GM12878 (cell line): ENCODE measurements at regions not wholly inside any gene's neighbourhood (a gene's known extent, or its start where the extent isn't known, plus 50 kb on each side); places are given as distances from the start of the nearest gene placed in this dataset.

Source experiments
- ASH2L ChIP-seq: fragments of 300-600, 200-600 bp; sonication (generic); IDR thresholded peaks from 2 replicates; pipeline ENCODE4 v1.6.1; 2017; ENCODE audit warnings: low read depth, mild to moderate bottlenecking, borderline replicate concordance
- ATF3 ChIP-seq: IDR thresholded peaks from 2 replicates; pipeline ENCODE4 v1.6.1; 2011; ENCODE audit warnings: low read depth, mild to moderate bottlenecking, low read length, moderate library complexity, borderline replicate concordance; ENCODE audit errors: extremely low read depth
- BRCA1 ChIP-seq: IDR thresholded peaks from 2 replicates; pipeline ENCODE4 v1.6.1; 2011; ENCODE audit warnings: low read depth, low read length, improper control_type of control experiment
- CHD2 ChIP-seq: IDR thresholded peaks from 2 replicates; pipeline ENCODE4 v1.6.1; 2011; ENCODE audit warnings: low read depth, low read length, improper control_type of control experiment, borderline replicate concordance
- CREM ChIP-seq: IDR thresholded peaks from 2 replicates; pipeline ENCODE4 v1.6.1; 2014; ENCODE audit warnings: antibody characterized with exemption, low read depth
- E2F4 ChIP-seq: IDR thresholded peaks from 2 replicates; pipeline ENCODE4 v1.6.1; 2012; ENCODE audit warnings: low read depth, low read length, improper control_type of control experiment
- EP300 ChIP-seq, 2 experiments: fragments of 150-350 bp in 1 of 2; IDR thresholded peaks; 2 replicates each; pipeline ENCODE4 v1.6.1; 2011 to 2012; ENCODE audit warnings: low read depth in 2 of 2, low read length in 2 of 2, borderline replicate concordance in 1 of 2, improper control_type of control experiment in 1 of 2, inconsistent platforms in 1 of 2; ENCODE audit not compliant: control insufficient read depth in 1 of 2
- FOS ChIP-seq: IDR thresholded peaks from 3 replicates; pipeline ENCODE4 v1.6.1; 2011; ENCODE audit warnings: borderline replicate concordance; ENCODE audit not compliant: insufficient read length; ENCODE audit errors: extremely low read depth
- JUNB ChIP-seq: IDR thresholded peaks from 2 replicates; pipeline ENCODE4 v1.6.1; 2016; ENCODE audit warnings: antibody characterized with exemption, mild to moderate bottlenecking
- JUND ChIP-seq: IDR thresholded peaks from 2 replicates; pipeline ENCODE4 v1.6.1; 2012; ENCODE audit warnings: low read depth, mild to moderate bottlenecking, low read length, improper control_type of control experiment, moderate library complexity
- LARP7 ChIP-seq: fragments of 450-650 bp; IDR thresholded peaks from 2 replicates; pipeline ENCODE4 v1.6.1; 2017; ENCODE audit warnings: mild to moderate bottlenecking
- MYB ChIP-seq: fragments of 150-350 bp; IDR thresholded peaks from 2 replicates; pipeline ENCODE4 v1.6.1; 2014; ENCODE audit warnings: mild to moderate bottlenecking, low read depth, low read length, borderline replicate concordance
- MYC ChIP-seq: IDR thresholded peaks from 2 replicates; pipeline ENCODE4 v1.6.1; 2011; ENCODE audit warnings: mild to moderate bottlenecking, low read length, moderate library complexity, inconsistent platforms; ENCODE audit not compliant: insufficient read depth, insufficient replicate concordance, insufficient read length, severe bottlenecking
- NFXL1 ChIP-seq: fragments of 450-650 bp; IDR thresholded peaks from 2 replicates; pipeline ENCODE4 v1.6.1; 2017; ENCODE audit warnings: antibody characterized with exemption, mild to moderate bottlenecking, borderline replicate concordance
- NRF1 ChIP-seq: conservative IDR thresholded peaks from 2 replicates; pipeline ENCODE4 v1.6.1; 2011; ENCODE audit warnings: mild to moderate bottlenecking, low read depth, low read length, improper control_type of control experiment
- SIX5 ChIP-seq: IDR thresholded peaks from 2 replicates; pipeline ENCODE4 v1.6.1; 2011; ENCODE audit warnings: mild to moderate bottlenecking, low read depth, low read length, moderate library complexity; ENCODE audit not compliant: severe bottlenecking
- SMAD1 ChIP-seq: fragments of 450-650 bp; IDR thresholded peaks from 2 replicates; pipeline ENCODE4 v1.6.1; 2018; ENCODE audit warnings: mild to moderate bottlenecking, low read depth; ENCODE audit not compliant: partially characterized antibody
- SMAD5 ChIP-seq: IDR thresholded peaks from 2 replicates; pipeline ENCODE4 v1.6.1; 2016; ENCODE audit warnings: antibody characterized with exemption, low read depth
- SMC3 ChIP-seq: IDR thresholded peaks from 2 replicates; pipeline ENCODE4 v1.6.1; 2011; ENCODE audit warnings: low read length, improper control_type of control experiment, borderline replicate concordance
- SPI1 ChIP-seq: IDR thresholded peaks from 2 replicates; pipeline ENCODE4 v1.6.1; 2011; ENCODE audit warnings: low read depth, mild to moderate bottlenecking, low read length, moderate library complexity, borderline replicate concordance; ENCODE audit not compliant: insufficient read depth
- STAT3 ChIP-seq: IDR thresholded peaks from 2 replicates; pipeline ENCODE4 v1.6.1; 2011; ENCODE audit warnings: low read depth, low read length, improper control_type of control experiment
- TARDBP ChIP-seq: IDR thresholded peaks from 2 replicates; pipeline ENCODE4 v1.6.1; 2016; ENCODE audit warnings: borderline replicate concordance
- TCF7 ChIP-seq: IDR thresholded peaks from 2 replicates; pipeline ENCODE4 v1.6.1; 2014; ENCODE audit warnings: antibody characterized with exemption, borderline replicate concordance
- ZNF274 ChIP-seq: IDR thresholded peaks from one replicate; pipeline ENCODE4 v1.8.0; 2011; ENCODE audit not compliant: insufficient read length, insufficient read depth
- ZZZ3 ChIP-seq: IDR thresholded peaks from 2 replicates; pipeline ENCODE4 v1.6.1; 2011; ENCODE audit warnings: low read depth; ENCODE audit not compliant: control insufficient read depth, insufficient read length
- TF ChIP-seq, protein P1 (sequence below): fragments of 450-650 bp; conservative IDR thresholded peaks from 2 replicates; pipeline ENCODE4 v1.6.1; 2017; ENCODE audit warnings: mild to moderate bottlenecking, moderate library complexity

DNA sequence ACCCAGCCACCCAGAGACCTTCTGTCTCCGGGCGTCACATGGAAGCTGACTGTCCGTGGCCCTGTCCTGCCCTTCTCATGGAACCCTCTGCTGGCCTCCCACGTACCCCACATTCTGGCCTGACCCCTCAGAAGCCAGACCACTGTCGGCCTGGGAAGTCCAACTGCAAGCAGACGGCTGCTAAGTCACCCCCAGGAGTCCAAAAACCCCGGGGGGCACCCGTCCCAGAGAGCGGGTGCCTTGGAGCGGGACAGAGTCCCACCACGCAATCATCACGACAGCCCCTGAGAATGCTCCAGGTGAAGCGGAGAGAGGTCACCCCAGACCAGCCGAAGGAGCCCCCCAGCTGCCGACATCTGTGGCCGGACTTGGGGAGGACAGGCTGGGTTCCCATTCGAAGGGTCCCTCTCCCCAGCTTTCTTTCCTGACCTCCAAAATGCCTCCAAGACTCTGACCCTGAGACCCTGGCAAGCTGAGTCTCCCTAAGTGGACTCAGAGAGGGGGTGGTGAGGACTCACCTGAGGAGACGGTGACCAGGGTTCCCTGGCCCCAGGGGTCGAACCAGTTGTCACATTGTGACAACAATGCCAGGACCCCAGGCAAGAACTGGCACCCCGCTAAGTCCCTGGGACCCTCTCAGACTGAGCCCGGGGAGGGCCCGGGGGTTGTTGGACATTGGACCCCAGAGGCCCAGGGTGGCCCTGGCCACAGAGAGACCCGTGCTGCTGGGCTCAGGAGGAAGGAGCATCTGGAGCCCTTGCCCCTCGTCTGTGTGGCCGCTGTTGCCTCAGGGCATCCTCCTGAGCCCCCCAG is 337.1 kb downstream of the TMEM121 start (continued):
- TF ChIP-seq ATF3 (no peak), JUNB (no peak), STAT3 (no peak), ZZZ3 (no peak), TCF7 (no peak), ASH2L (no peak), JUND (no peak), MYB (no peak), NRF1 (no peak), EP300 (IDR thresholded peaks at IDR 0.05; ENCODE audit: borderline replicate concordance in 1 of 2, control insufficient read depth in 1 of 2, low read depth in 2 of 2, low read length in 2 of 2) (no peak), E2F4 (no peak), NFXL1 (no peak), SPI1 (no peak), MYC (no peak), FOS (no peak), CREM (peak; percentile 15; the same call in 1 of the 2 replicates), SIX5 (no peak), CHD2 (no peak), BRCA1 (no peak), SMAD1 (no peak), SMAD5 (peak; percentile 39), LARP7 (no peak), SMC3 (no peak), ZNF274 (no peak), TARDBP (no peak)
- TF ChIP-seq, protein P1, sequence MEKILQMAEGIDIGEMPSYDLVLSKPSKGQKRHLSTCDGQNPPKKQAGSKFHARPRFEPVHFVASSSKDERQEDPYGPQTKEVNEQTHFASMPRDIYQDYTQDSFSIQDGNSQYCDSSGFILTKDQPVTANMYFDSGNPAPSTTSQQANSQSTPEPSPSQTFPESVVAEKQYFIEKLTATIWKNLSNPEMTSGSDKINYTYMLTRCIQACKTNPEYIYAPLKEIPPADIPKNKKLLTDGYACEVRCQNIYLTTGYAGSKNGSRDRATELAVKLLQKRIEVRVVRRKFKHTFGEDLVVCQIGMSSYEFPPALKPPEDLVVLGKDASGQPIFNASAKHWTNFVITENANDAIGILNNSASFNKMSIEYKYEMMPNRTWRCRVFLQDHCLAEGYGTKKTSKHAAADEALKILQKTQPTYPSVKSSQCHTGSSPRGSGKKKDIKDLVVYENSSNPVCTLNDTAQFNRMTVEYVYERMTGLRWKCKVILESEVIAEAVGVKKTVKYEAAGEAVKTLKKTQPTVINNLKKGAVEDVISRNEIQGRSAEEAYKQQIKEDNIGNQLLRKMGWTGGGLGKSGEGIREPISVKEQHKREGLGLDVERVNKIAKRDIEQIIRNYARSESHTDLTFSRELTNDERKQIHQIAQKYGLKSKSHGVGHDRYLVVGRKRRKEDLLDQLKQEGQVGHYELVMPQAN = no peak
